ENCODE measurements at regions not wholly inside any gene's neighbourhood (a gene's known extent, or its start where the extent isn't known, plus 50 kb on each side); places are given as distances from the start of the nearest gene placed in this dataset.

DNA sequence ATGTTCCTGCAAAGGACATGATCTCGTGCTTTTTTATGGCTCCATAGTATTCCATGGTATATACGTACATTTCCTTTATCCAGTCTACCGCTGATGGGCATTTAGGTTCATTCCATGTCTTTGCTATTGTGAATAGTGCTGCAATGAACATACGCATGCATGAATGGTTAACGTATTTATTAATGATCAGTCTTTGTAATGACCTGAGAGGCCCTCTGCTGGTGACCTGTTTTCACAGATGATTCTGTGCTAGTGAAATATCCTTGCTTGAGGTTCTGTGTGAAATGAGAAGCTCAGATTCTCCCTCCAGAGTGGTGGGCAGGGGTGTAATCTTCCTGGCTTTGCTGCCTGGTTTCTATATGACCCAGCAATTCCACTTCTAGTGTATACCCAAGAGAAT lies 160.2 kb upstream of the RASGRP1 start:
- Histone ChIP-seq H3K27me3 (no peaks in the 10 kb centered on the region), H3K27ac (no peak overlapping the region), H3K4me1 (no peaks in the 10 kb centered on the region), H3K4me3 (no peak overlapping the region), H3K36me3 (no peaks in the 10 kb centered on the region), H3K9me3 (no peaks in the 10 kb centered on the region)
- DNase-seq: no peak
- TF ChIP-seq POLR2AphosphoS5 (IDR thresholded peaks at IDR 0.05) (no peak), EP300 (IDR thresholded peaks at IDR 0.05) (no peak), POLR2A (IDR thresholded peaks at IDR 0.05) (no peak)
- TF ChIP-seq, protein P1, sequence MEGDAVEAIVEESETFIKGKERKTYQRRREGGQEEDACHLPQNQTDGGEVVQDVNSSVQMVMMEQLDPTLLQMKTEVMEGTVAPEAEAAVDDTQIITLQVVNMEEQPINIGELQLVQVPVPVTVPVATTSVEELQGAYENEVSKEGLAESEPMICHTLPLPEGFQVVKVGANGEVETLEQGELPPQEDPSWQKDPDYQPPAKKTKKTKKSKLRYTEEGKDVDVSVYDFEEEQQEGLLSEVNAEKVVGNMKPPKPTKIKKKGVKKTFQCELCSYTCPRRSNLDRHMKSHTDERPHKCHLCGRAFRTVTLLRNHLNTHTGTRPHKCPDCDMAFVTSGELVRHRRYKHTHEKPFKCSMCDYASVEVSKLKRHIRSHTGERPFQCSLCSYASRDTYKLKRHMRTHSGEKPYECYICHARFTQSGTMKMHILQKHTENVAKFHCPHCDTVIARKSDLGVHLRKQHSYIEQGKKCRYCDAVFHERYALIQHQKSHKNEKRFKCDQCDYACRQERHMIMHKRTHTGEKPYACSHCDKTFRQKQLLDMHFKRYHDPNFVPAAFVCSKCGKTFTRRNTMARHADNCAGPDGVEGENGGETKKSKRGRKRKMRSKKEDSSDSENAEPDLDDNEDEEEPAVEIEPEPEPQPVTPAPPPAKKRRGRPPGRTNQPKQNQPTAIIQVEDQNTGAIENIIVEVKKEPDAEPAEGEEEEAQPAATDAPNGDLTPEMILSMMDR (IDR thresholded peaks at IDR 0.05): no peak
- 92 to 97% methylated on average over 5 of the region's 5 CpGs for WGBS, 2 donors
- no peak for ATAC-seq (ENCODE audit: low FRiP score in 2 of 2)

DNA sequence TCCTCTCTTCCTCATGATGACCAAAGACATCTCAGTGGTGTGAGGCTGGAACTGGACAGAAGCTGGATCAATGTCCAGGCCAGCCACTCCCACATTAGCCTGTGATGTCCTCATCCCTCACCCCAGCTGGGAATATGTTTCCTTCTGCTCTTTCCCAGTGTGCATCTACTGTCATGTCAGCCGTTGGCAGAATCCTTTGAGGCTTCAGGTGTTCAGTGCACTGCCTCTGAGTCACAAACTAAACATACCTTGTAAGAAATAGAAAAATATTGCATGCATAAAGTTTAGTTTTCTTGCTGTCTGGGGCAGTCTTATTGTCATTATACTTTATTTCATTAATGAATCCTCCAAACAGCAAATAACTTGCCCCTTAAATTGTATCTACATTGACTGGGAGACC lies 161.6 kb upstream of the RASGRP1 start:
- Histone ChIP-seq H3K27me3 (no peaks in the 10 kb centered on the region), H3K4me1 (no peaks in the 10 kb centered on the region), H3K36me3 (no peaks in the 10 kb centered on the region), H3K4me3 (no peak overlapping the region), H3K27ac (no peak overlapping the region), H3K9me3 (no peaks in the 10 kb centered on the region)
- DNase-seq: no peak
- TF ChIP-seq POLR2A (IDR thresholded peaks at IDR 0.05) (no peak), POLR2AphosphoS5 (IDR thresholded peaks at IDR 0.05) (no peak), EP300 (IDR thresholded peaks at IDR 0.05) (no peak)
- TF ChIP-seq, protein P1 (IDR thresholded peaks at IDR 0.05): no peak
- WGBS, 2 donors: 61 to 80% methylated on average over 1 of the region's 1 CpG
- ATAC-seq (ENCODE audit: low FRiP score in 2 of 2): no peak

DNA sequence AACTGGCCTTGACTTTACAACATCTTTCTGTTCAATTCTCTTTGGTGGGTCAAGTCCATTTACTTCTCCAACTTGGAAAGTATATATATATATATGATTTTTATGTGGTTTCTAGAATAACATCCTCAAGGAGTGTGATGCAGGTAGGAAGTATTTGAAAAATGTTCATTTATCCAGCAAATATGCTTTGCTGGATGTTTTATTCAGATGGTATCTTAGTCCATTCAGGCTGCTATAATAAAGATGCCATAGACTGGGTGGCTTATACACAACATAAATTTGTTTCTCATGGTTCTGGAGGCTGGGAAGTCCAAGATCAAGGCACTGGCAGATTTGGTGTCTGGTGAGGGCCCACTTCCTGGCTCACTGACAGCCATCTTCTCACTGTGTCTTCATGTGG lies 168.7 kb upstream of the RASGRP1 start:
- no peak overlapping the region for H3K4me3 ChIP-seq
- H3K27ac ChIP-seq: no peak overlapping the region
- DNase-seq: no peak
- H3K9me3 ChIP-seq: no peaks in the 10 kb centered on the region
- no peaks in the 10 kb centered on the region for H3K4me1 ChIP-seq
- no peaks in the 10 kb centered on the region for H3K27me3 ChIP-seq
- H3K36me3 ChIP-seq: no peaks in the 10 kb centered on the region
- TF ChIP-seq POLR2A (IDR thresholded peaks at IDR 0.05): no peak
- TF ChIP-seq POLR2AphosphoS5 (IDR thresholded peaks at IDR 0.05): no peak
- no peak for TF ChIP-seq EP300 (IDR thresholded peaks at IDR 0.05)
- TF ChIP-seq, protein P1 (IDR thresholded peaks at IDR 0.05): no peak
- ATAC-seq (ENCODE audit: low FRiP score in 2 of 2): no peak

GRCh38 chr15:38740206-38740605 lies 175.6 kb upstream of the RASGRP1 start:
- DNase-seq (peak in 1 of 2 donors; percentile 8), ATAC-seq (ENCODE audit: low FRiP score in 2 of 2) (no peak)
- Histone ChIP-seq H3K27ac (no peak overlapping the region), H3K9me3 (no peaks in the 10 kb centered on the region), H3K36me3 (no peaks in the 10 kb centered on the region), H3K27me3 (no peaks in the 10 kb centered on the region), H3K4me3 (no peak overlapping the region), H3K4me1 (no peaks in the 10 kb centered on the region)
- WGBS, 2 donors: 87 to 89% methylated on average over 3 to 5 of the region's 5 CpGs
- TF ChIP-seq EP300 (IDR thresholded peaks at IDR 0.05): no peak
- TF ChIP-seq, protein P1 (IDR thresholded peaks at IDR 0.05): no peak
- TF ChIP-seq POLR2A (IDR thresholded peaks at IDR 0.05): no peak
- TF ChIP-seq POLR2AphosphoS5 (IDR thresholded peaks at IDR 0.05): no peak

GRCh38 chr15:38743147-38743546 lies 178.5 kb upstream of the RASGRP1 start:
- DNase-seq (no peak), ATAC-seq (ENCODE audit: low FRiP score in 2 of 2) (peak in 1 of 2 donors; percentile 33)
- TF ChIP-seq POLR2AphosphoS5 (IDR thresholded peaks at IDR 0.05) (no peak), POLR2A (IDR thresholded peaks at IDR 0.05) (no peak), EP300 (IDR thresholded peaks at IDR 0.05) (no peak)
- TF ChIP-seq, protein P1 (IDR thresholded peaks at IDR 0.05): no peak
- Histone ChIP-seq H3K4me3 (no peak overlapping the region), H3K36me3 (no peaks in the 10 kb centered on the region), H3K27ac (no peak overlapping the region), H3K27me3 (no peaks in the 10 kb centered on the region), H3K9me3 (no peaks in the 10 kb centered on the region), H3K4me1 (no peaks in the 10 kb centered on the region)
- 63% methylated on average over 3 of the region's 3 CpGs for WGBS, 2 donors
